DND-41 (cell line): ENCODE measurements at regions not wholly inside any gene's neighbourhood (a gene's known extent, or its start where the extent isn't known, plus 50 kb on each side); places are given as distances from the start of the nearest gene placed in this dataset.
"Not testable (repeated sequence)": the region's sequence is repeated elsewhere in the genome, so short reads cannot be mapped to it uniquely, and the experiment has no call there.

Experiments
- ATAC-seq: fragments of 200-7000 bp; cut with Tn5 transposase; 3 replicates; pipeline ENCODE4 v1.9.1; 2021; ENCODE audit warnings: low read depth; ENCODE audit not compliant: insufficient read depth
- DNase-seq: peaks from one replicate; pipeline ENCODE4 v3.0.0-alpha.2; 2020
- H2AFZ ChIP-seq: 2 replicates; pipeline ENCODE4 v1.6.0; 2012; ENCODE audit warnings: low read depth, low read length
- H3K27ac ChIP-seq: 2 replicates; pipeline ENCODE4 v1.5.1; 2012; ENCODE audit warnings: low read length, inconsistent platforms
- H3K27me3 ChIP-seq: fragments of 200-600 bp; sonication (generic); 2 replicates; pipeline ENCODE4 v1.6.0; 2012; ENCODE audit warnings: low read length, mild to moderate bottlenecking, inconsistent platforms; ENCODE audit not compliant: insufficient read depth, poor library complexity
- H3K36me3 ChIP-seq: 2 replicates; pipeline ENCODE4 v1.5.1; 2012; ENCODE audit warnings: low read length, inconsistent platforms; ENCODE audit not compliant: insufficient read depth
- H3K4me1 ChIP-seq: 2 replicates; pipeline ENCODE4 v1.5.1; 2012; ENCODE audit warnings: mild to moderate bottlenecking, low read length; ENCODE audit not compliant: insufficient read depth
- H3K4me2 ChIP-seq: 2 replicates; pipeline ENCODE4 v1.6.0; 2012; ENCODE audit warnings: mild to moderate bottlenecking, moderate library complexity, low read length, inconsistent platforms; ENCODE audit not compliant: insufficient read depth
- H3K4me3 ChIP-seq, 2 experiments: fragments of 200-600 bp in 1 of 2; shearing (Covaris generic) in 1 of 2; 2 replicates each; pipeline ENCODE4 v1.5.1; 2012 to 2016; ENCODE audit warnings: inconsistent platforms in 2 of 2, low read length in 2 of 2, mild to moderate bottlenecking in 2 of 2, low read depth in 1 of 2, moderate library complexity in 1 of 2
- H3K79me2 ChIP-seq: 2 replicates; pipeline ENCODE4 v1.6.0; 2012; ENCODE audit warnings: low read length, inconsistent platforms; ENCODE audit not compliant: insufficient read depth
- H3K9ac ChIP-seq: 2 replicates; pipeline ENCODE4 v1.6.0; 2012; ENCODE audit warnings: low read depth, mild to moderate bottlenecking, inconsistent platforms, low read length, moderate library complexity
- H3K9me3 ChIP-seq: 2 replicates; pipeline ENCODE4 v1.5.1; 2012; ENCODE audit warnings: low read length, moderate library complexity, mild to moderate bottlenecking, inconsistent platforms; ENCODE audit not compliant: insufficient read depth, severe bottlenecking
- H4K20me1 ChIP-seq: 2 replicates; pipeline ENCODE4 v1.6.0; 2012; ENCODE audit warnings: low read length; ENCODE audit not compliant: insufficient read depth
- EZH2 ChIP-seq: IDR thresholded peaks from 3 replicates; pipeline ENCODE4 v1.6.1; 2012; ENCODE audit warnings: borderline replicate concordance, low read depth, mild to moderate bottlenecking, moderate library complexity, low read length, inconsistent platforms; ENCODE audit not compliant: severe bottlenecking
- TF ChIP-seq, protein P1 (sequence below): IDR thresholded peaks from 2 replicates; pipeline ENCODE4 v1.5.1; 2012; ENCODE audit warnings: borderline replicate concordance, low read length, moderate library complexity, mild to moderate bottlenecking; ENCODE audit not compliant: poor library complexity, severe bottlenecking; ENCODE audit errors: extremely low read depth

DNA sequence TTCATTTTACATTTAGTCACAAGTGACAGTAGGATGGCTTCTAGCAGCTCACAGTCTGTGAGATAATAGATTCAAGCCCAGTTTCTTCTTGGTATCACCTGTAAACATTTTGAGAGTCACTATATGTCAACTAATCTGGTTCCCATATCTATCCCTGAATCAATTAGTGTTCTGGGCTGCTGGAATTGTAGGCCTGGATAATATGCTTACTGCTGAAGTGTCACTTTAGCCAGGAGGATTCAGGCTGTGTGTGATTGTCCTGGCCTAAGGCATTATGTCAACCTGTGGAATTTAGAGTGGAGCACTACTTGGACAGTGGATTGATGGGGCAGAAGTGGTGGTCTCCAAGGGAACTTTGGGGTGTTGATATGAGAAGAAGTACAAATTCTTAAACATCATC, 1071.8 kb upstream of the CITED2 start:
- no peaks in the 10 kb centered on the region for H3K9me3 ChIP-seq
- DNase-seq (no peak), ATAC-seq (no peak)
- H3K27ac ChIP-seq, result no peak overlapping the region
- no peaks in the 10 kb centered on the region for H3K4me1 ChIP-seq
- TF ChIP-seq, protein P1, sequence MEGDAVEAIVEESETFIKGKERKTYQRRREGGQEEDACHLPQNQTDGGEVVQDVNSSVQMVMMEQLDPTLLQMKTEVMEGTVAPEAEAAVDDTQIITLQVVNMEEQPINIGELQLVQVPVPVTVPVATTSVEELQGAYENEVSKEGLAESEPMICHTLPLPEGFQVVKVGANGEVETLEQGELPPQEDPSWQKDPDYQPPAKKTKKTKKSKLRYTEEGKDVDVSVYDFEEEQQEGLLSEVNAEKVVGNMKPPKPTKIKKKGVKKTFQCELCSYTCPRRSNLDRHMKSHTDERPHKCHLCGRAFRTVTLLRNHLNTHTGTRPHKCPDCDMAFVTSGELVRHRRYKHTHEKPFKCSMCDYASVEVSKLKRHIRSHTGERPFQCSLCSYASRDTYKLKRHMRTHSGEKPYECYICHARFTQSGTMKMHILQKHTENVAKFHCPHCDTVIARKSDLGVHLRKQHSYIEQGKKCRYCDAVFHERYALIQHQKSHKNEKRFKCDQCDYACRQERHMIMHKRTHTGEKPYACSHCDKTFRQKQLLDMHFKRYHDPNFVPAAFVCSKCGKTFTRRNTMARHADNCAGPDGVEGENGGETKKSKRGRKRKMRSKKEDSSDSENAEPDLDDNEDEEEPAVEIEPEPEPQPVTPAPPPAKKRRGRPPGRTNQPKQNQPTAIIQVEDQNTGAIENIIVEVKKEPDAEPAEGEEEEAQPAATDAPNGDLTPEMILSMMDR, result no peak
- no peak for TF ChIP-seq EZH2
- H3K27me3 ChIP-seq, result no peaks in the 10 kb centered on the region
- H3K79me2 ChIP-seq, result no peaks in the 10 kb centered on the region
- H4K20me1 ChIP-seq, result no peaks in the 10 kb centered on the region
- H3K36me3 ChIP-seq, result no peaks in the 10 kb centered on the region
- H3K4me2 ChIP-seq, result no peak overlapping the region
- no peak overlapping the region for H3K4me3 ChIP-seq
- no peak overlapping the region for H3K9ac ChIP-seq
- H2AFZ ChIP-seq, result no peak overlapping the region

DNA sequence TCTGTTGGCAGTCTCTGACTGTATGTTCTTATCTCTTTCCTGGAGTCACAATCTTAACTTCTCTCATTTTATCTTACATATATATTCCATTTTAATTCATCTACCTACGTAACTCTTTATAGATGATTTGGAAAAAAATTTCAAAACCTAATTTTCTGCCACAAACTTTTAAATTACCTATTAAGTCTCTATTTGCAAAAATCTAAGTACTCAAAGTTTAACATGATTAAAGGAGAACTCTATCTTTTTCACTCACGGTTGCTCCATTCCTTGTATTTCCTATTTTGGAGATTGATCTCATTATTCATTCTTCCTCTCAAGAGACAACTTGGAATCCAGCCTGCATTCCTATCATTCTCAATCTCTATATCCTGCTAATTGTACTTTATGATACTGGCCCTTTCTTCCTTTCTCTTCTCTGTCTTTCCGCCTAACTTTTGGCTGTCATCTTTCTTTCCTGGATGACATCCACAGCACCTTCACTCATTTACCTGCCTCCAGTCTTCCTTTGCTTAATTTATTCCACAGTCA, 1071.1 kb upstream of the CITED2 start:
- Histone ChIP-seq H3K9me3 (no peaks in the 10 kb centered on the region), H3K27me3 (no peaks in the 10 kb centered on the region), H3K9ac (no peak overlapping the region), H3K4me1 (no peaks in the 10 kb centered on the region), H3K4me2 (no peak overlapping the region), H4K20me1 (no peaks in the 10 kb centered on the region), H3K36me3 (no peaks in the 10 kb centered on the region), H3K79me2 (no peaks in the 10 kb centered on the region), H3K4me3 (no peak overlapping the region), H2AFZ (no peak overlapping the region), H3K27ac (no peak overlapping the region)
- TF ChIP-seq, protein P1, result no peak
- no peak for TF ChIP-seq EZH2
- no peak for DNase-seq
- ATAC-seq, result no peak

DNA sequence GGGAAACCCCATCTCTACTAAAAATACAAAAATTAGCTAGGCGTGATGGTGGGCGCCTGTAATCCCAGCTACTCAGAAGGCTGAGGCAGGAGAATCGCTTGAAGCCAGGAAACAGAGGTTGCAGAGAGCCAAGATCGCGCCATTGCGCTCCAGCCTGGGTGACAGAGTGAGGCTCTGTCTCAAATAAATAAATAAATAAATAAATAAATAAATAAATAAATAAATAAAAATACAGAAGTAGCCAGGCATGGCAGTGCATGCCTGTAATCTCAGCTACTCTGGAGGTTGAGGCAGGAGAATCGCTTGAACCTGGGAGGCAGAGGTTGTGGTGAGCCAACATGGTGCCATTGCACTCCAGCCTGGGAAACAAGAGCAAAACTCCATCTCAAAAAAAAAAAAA, 1068.7 kb upstream of the CITED2 start:
- not testable (repeated sequence) for ATAC-seq, H3K27ac ChIP-seq

DNA sequence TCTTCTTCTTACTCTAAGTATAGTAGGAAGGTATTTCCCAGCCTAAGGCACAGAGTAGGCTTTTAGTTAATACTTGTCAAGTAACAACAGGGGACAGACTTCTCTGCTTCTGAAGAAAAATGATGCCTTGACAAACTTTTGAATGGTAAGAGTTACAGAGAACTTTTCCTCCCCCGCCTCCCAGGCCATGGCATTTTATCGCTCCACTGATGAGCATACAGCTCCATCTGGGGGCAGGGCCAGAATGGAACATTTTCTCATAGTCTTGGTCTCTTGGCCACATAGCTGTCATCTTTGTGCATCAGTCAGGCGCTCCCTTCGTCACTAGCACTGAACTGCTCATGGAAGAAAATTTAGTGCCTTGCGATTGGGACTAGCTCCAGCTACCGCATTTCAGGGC, 1066.8 kb upstream of the CITED2 start:
- H3K4me3 ChIP-seq, result no peak overlapping the region
- DNase-seq, result no peak
- no peak for ATAC-seq
- no peaks in the 10 kb centered on the region for H3K79me2 ChIP-seq
- TF ChIP-seq, protein P1, result peak; percentile 15
- no peak for TF ChIP-seq EZH2
- no peaks in the 10 kb centered on the region for H3K27me3 ChIP-seq
- no peaks in the 10 kb centered on the region for H4K20me1 ChIP-seq
- H3K9ac ChIP-seq, result no peak overlapping the region
- no peak overlapping the region for H3K27ac ChIP-seq
- H3K4me2 ChIP-seq, result no peak overlapping the region
- no peaks in the 10 kb centered on the region for H3K9me3 ChIP-seq
- no peak overlapping the region for H2AFZ ChIP-seq
- no peaks in the 10 kb centered on the region for H3K36me3 ChIP-seq
- no peaks in the 10 kb centered on the region for H3K4me1 ChIP-seq

More for the DNA sequence above, 1068.7 kb upstream of the CITED2 start:
- not testable (repeated sequence) for H3K4me1 ChIP-seq, H3K9ac ChIP-seq, H3K4me3 ChIP-seq, H3K79me2 ChIP-seq, H4K20me1 ChIP-seq, DNase-seq, H3K36me3 ChIP-seq, H2AFZ ChIP-seq, H3K27me3 ChIP-seq, H3K4me2 ChIP-seq, H3K9me3 ChIP-seq
